B cell (primary cell): ENCODE measurements at regions not wholly inside any gene's neighbourhood (a gene's known extent, or its start where the extent isn't known, plus 50 kb on each side); places are given as distances from the start of the nearest gene placed in this dataset.

Source experiments
- ATAC-seq: fragments of 200-7000 bp; cut with Tn5 transposase; one replicate; pipeline ENCODE4 v1.10.0; 2021; ENCODE audit warnings: low read depth, mild to moderate bottlenecking, moderate number of reproducible peaks, moderate library complexity
- CTCF ChIA-PET: fragments of 350-600 bp; sonication (Branson Sonifier 250); formaldehyde crosslinking; loops from one replicate; lab custom pipeline; 2021; ENCODE audit warnings: antibody characterized with exemption, inconsistent platforms; lab: Charles Lee
- POLR2A ChIA-PET: fragments of 350-600 bp; sonication (Branson Sonifier 250); formaldehyde crosslinking; loops from one replicate; lab custom pipeline; 2021; ENCODE audit warnings: antibody characterized with exemption; lab: Charles Lee
- DNase-seq: peaks from one replicate; pipeline ENCODE4 v3.0.0; 2013
- H2AFZ ChIP-seq: 2 replicates; pipeline ENCODE4 v1.6.1; 2012; ENCODE audit warnings: mild to moderate bottlenecking, low read depth, low read length; ENCODE audit not compliant: insufficient read depth, poor library complexity, severe bottlenecking
- H3K27ac ChIP-seq, 2 donors: 1 replicate in 1 of 2; 2 replicates in 1 of 2; pipeline ENCODE4 v1.5.1; 2012 to 2013; ENCODE audit warnings: low read length in 2 of 2, mild to moderate bottlenecking in 2 of 2, moderate library complexity in 1 of 2
- H3K27me3 ChIP-seq, 4 experiments: fragments of 200-600 bp in 1 of 4; sonication (generic) in 1 of 4; replicated peaks in 1 of 4; 1 replicate in 2 of 4; 2 replicates in 2 of 4; pipeline versions ENCODE4 v1.6.1 to v1.7.0; 2013 to 2016; ENCODE audit warnings: low read length in 3 of 4, mild to moderate bottlenecking in 2 of 4, mixed read lengths in 1 of 4, moderate library complexity in 1 of 4; ENCODE audit not compliant: insufficient read depth in 4 of 4, control insufficient read depth in 3 of 4; ENCODE audit errors: control extremely low read depth in 1 of 4
- H3K36me3 ChIP-seq, 2 experiments: replicated peaks in 1 of 2; 1 replicate in 1 of 2; 2 replicates in 1 of 2; pipeline versions ENCODE4 v1.6.1 to v1.7.1; 2013; ENCODE audit warnings: low read length in 1 of 2; ENCODE audit not compliant: insufficient read depth in 2 of 2, control insufficient read depth in 1 of 2; ENCODE audit errors: control extremely low read depth in 1 of 2, extremely low read depth in 1 of 2
- H3K4me1 ChIP-seq, 2 donors: fragments of 200-600 bp in 1 of 2; sonication (generic) in 1 of 2; 1 replicate in 1 of 2; 2 replicates in 1 of 2; pipeline versions ENCODE4 v1.5.1 to v1.6.1; 2013 to 2017; ENCODE audit warnings: low read length in 2 of 2; ENCODE audit not compliant: control insufficient read depth in 2 of 2, insufficient read depth in 2 of 2
- H3K4me2 ChIP-seq: replicated peaks from 2 replicates; pipeline ENCODE3; 2012; ENCODE audit warnings: mild to moderate bottlenecking, low read depth, low read length; ENCODE audit not compliant: poor library complexity, severe bottlenecking
- H3K4me3 ChIP-seq, 5 experiments: fragments of 200-600 bp in 1 of 5; sonication (generic) in 1 of 5; 1 replicate in 3 of 5; 2 replicates in 2 of 5; pipeline versions ENCODE4 v1.5.1 to v1.7.0; 2011 to 2016; ENCODE audit warnings: low read length in 4 of 5, mild to moderate bottlenecking in 4 of 5, low read depth in 2 of 5, control low read depth in 1 of 5, moderate library complexity in 1 of 5; ENCODE audit not compliant: insufficient read depth in 1 of 5; ENCODE audit errors: control extremely low read depth in 1 of 5, extremely low read depth in 1 of 5
- H3K79me2 ChIP-seq: fragments of 200-600 bp; sonication (generic); one replicate; pipeline ENCODE4 v1.6.0; 2016; ENCODE audit warnings: low read length; ENCODE audit not compliant: control insufficient read depth, insufficient read depth
- H3K9ac ChIP-seq: fragments of 200-600 bp; sonication (generic); 2 replicates; pipeline ENCODE4 v1.6.1; 2017; ENCODE audit warnings: mild to moderate bottlenecking, low read length, moderate library complexity
- H3K9me3 ChIP-seq, 3 donors: one replicate each; pipeline versions ENCODE4 v1.6.1 to v1.7.1; 2013; ENCODE audit warnings: low read length in 2 of 3; ENCODE audit not compliant: control insufficient read depth in 2 of 3, insufficient read depth in 1 of 3; ENCODE audit errors: control extremely low read depth in 1 of 3
- H4K20me1 ChIP-seq: 2 replicates; pipeline ENCODE4 v1.6.0; 2012; ENCODE audit warnings: mild to moderate bottlenecking, low read length; ENCODE audit not compliant: insufficient read depth, control insufficient read depth, poor library complexity, severe bottlenecking
- H3K27ac Mint-ChIP-seq: one replicate; pipeline ENCODE4 v1.8.0; 2021; ENCODE audit warnings: mixed read lengths
- H3K27me3 Mint-ChIP-seq: one replicate; pipeline ENCODE4 v1.8.0; 2021; ENCODE audit warnings: mixed read lengths
- H3K4me1 Mint-ChIP-seq: one replicate; pipeline ENCODE4 v1.8.0; 2021; ENCODE audit warnings: mixed read lengths
- H3K4me3 Mint-ChIP-seq: one replicate; pipeline ENCODE4 v1.8.0; 2021; ENCODE audit warnings: mixed read lengths
- H3K9me3 Mint-ChIP-seq: one replicate; pipeline ENCODE4 v1.8.0; 2022; ENCODE audit warnings: mixed read lengths; ENCODE audit not compliant: insufficient read depth
- CTCF ChIP-seq: fragments of 200-600 bp; IDR thresholded peaks from one replicate; pipeline ENCODE4 v1.8.0; 2022; ENCODE audit warnings: antibody characterized with exemption, mild to moderate bottlenecking
- EZH2 ChIP-seq: IDR thresholded peaks from 2 replicates; pipeline ENCODE4 v1.6.1; 2012; ENCODE audit warnings: borderline replicate concordance, low read depth, mild to moderate bottlenecking, moderate library complexity, low read length; ENCODE audit not compliant: insufficient read depth, poor library complexity, severe bottlenecking
- WGBS: methylation state at CpG from one replicate; pipeline ENCODE4 v1.1.5; 2013; ENCODE audit warnings: missing lambda C conversion rate; ENCODE audit not compliant: insufficient coverage; 5-methylcytosine and 5-hydroxymethylcytosine counted together
- intact Hi-C: fragments of 100-400 bp; cut with micrococcal nuclease; formaldehyde crosslinking; loops from one replicate; pipeline ENCODE4 v1.10.0; 2022

GRCh38 chr3:144429719-144430121, 458.1 kb downstream of the DIPK2A start:
- no peak overlapping the region for H3K9ac ChIP-seq
- POLR2A ChIA-PET: no interaction called here
- intact Hi-C loops: no loop called here
- no peak overlapping the region for H3K4me3 ChIP-seq
- no peaks in the 10 kb centered on the region for H4K20me1 ChIP-seq
- no peak for ATAC-seq
- Mint-ChIP-seq H3K27me3 (peaks cover 4% of the 10 kb centered on the region), H3K4me3 (no peak overlapping the region), H3K27ac (no peak overlapping the region), H3K9me3 (no peaks in the 10 kb centered on the region), H3K4me1 (no peaks in the 10 kb centered on the region)
- WGBS: no CpG with 5 or more reads among the region's 3 CpGs
- no peaks in the 10 kb centered on the region for H3K27me3 ChIP-seq
- H3K4me1 ChIP-seq: no peaks in the 10 kb centered on the region
- no peak overlapping the region for H2AFZ ChIP-seq
- no peak overlapping the region for H3K27ac ChIP-seq
- no peak for DNase-seq
- no peak overlapping the region for H3K4me2 ChIP-seq
- H3K9me3 ChIP-seq: no peaks in the 10 kb centered on the region
- H3K79me2 ChIP-seq: no peaks in the 10 kb centered on the region
- CTCF ChIA-PET: no interaction called here
- no peak for TF ChIP-seq CTCF
- no peak for TF ChIP-seq EZH2
- no peaks in the 10 kb centered on the region for H3K36me3 ChIP-seq

GRCh38 chr3:144431134-144431533, 459.5 kb downstream of the DIPK2A start:
- no peak overlapping the region for H3K4me3 ChIP-seq
- CTCF ChIA-PET: no interaction called here
- TF ChIP-seq EZH2: no peak
- TF ChIP-seq CTCF: no peak
- no peaks in the 10 kb centered on the region for H3K36me3 ChIP-seq
- H3K9me3 ChIP-seq: no peaks in the 10 kb centered on the region
- no peak overlapping the region for H3K4me2 ChIP-seq
- H3K4me3 Mint-ChIP-seq: no peak overlapping the region
- no peaks in the 10 kb centered on the region for H3K79me2 ChIP-seq
- H3K4me1 Mint-ChIP-seq: no peaks in the 10 kb centered on the region
- H3K9me3 Mint-ChIP-seq: no peaks in the 10 kb centered on the region
- H3K27ac ChIP-seq: no peak overlapping the region
- H4K20me1 ChIP-seq: no peaks in the 10 kb centered on the region
- H3K4me1 ChIP-seq: no peaks in the 10 kb centered on the region
- no peak for DNase-seq
- no peak overlapping the region for H3K9ac ChIP-seq
- H3K27me3 ChIP-seq: no peaks in the 10 kb centered on the region
- no peak overlapping the region for H2AFZ ChIP-seq
- ATAC-seq: no peak
- POLR2A ChIA-PET: no interaction called here
- intact Hi-C loops: no loop called here
- peaks cover 4% of the 10 kb centered on the region for H3K27me3 Mint-ChIP-seq
- H3K27ac Mint-ChIP-seq: no peak overlapping the region
